HCT116 (cell line): ENCODE measurements at regions not wholly inside any gene's neighbourhood (a gene's known extent, or its start where the extent isn't known, plus 50 kb on each side); places are given as distances from the start of the nearest gene placed in this dataset.

ENCODE experiments used
- ATAC-seq: fragments of 200-7000 bp; cut with Tn5 transposase; 2 replicates; pipeline ENCODE4 v1.9.1; 2020; ENCODE audit warnings: mild to moderate bottlenecking, moderate library complexity
- BruUV-seq: library from RNA; stranded (reverse); fragments of 400-500 nt; replicated peaks from 2 replicates; lab custom pipeline; 2021; lab: Mats Ljungman, UMichigan
- CTCF ChIA-PET: fragments of 300-600 bp; sonication (Branson Sonifier 250); formaldehyde crosslinking; loops from one replicate; lab custom pipeline; 2021; ENCODE audit warnings: antibody characterized with exemption; lab: Charles Lee
- POLR2A ChIA-PET: fragments of 300-600, 350-600 bp; sonication (Branson Sonifier 250); formaldehyde crosslinking; loops from one replicate; lab custom pipeline; 2021; ENCODE audit warnings: antibody characterized with exemption; lab: Charles Lee
- RAD21 ChIA-PET, 2 experiments: fragments of 300-600 bp; sonication (Branson Sonifier 250); formaldehyde crosslinking; loops; one replicate each; lab custom pipeline; 2023; ENCODE audit warnings: low total read pairs in 2 of 2; ENCODE audit not compliant: uncharacterized antibody in 2 of 2, unreplicated experiment in 2 of 2, low non-redundant PET in 1 of 2; lab: Charles Lee
- DNase-seq: peaks from one replicate; pipeline ENCODE4 v3.0.0-alpha.2; 2010; ENCODE audit warnings: low read depth, low spot score
- H2AFZ ChIP-seq: fragments of 200-600 bp; shearing (Covaris generic), sonication (generic); 2 replicates; pipeline ENCODE4 v1.6.1; 2017; ENCODE audit warnings: low read depth, mixed run types, mixed read lengths, antibody characterized with exemption, low read length; ENCODE audit not compliant: poor library complexity, severe bottlenecking
- H3K27ac ChIP-seq: 2 replicates; pipeline ENCODE4 v1.5.1; 2012; ENCODE audit warnings: low read depth, low read length
- H3K27me3 ChIP-seq: fragments of 200-600 bp; sonication (generic); 2 replicates; pipeline ENCODE4 v1.6.1; 2016; ENCODE audit warnings: mixed run types, low read length, mixed read lengths; ENCODE audit not compliant: insufficient read depth
- H3K36me3 ChIP-seq, 2 experiments: fragments of 200-500 bp in 1 of 2; fragments of 200-600 bp in 1 of 2; sonication (Bioruptor generic) in 1 of 2; sonication (generic) in 1 of 2; 2 replicates each; pipeline versions ENCODE4 v1.5.1 to v1.6.1; 2014 to 2016; ENCODE audit warnings: low read length in 2 of 2, inconsistent platforms in 1 of 2, mixed read lengths in 1 of 2, mixed run types in 1 of 2; ENCODE audit not compliant: insufficient read depth in 2 of 2, control insufficient read depth in 1 of 2
- H3K4me1 ChIP-seq, 2 experiments: fragments of 200-600 bp in 1 of 2; sonication (generic) in 1 of 2; 2 replicates each; pipeline versions ENCODE4 v1.5.1 to v1.6.1; 2012 to 2017; ENCODE audit warnings: low read length in 2 of 2, inconsistent platforms in 1 of 2, mild to moderate bottlenecking in 1 of 2, mixed read lengths in 1 of 2, mixed run types in 1 of 2, moderate library complexity in 1 of 2; ENCODE audit not compliant: insufficient read depth in 2 of 2, control insufficient read depth in 1 of 2
- H3K4me2 ChIP-seq: fragments of 200-600 bp; sonication (generic); 2 replicates; pipeline ENCODE4 v1.6.1; 2017; ENCODE audit warnings: mixed run types, low read length, mixed read lengths
- H3K4me3 ChIP-seq, 2 experiments: fragments of 200-600 bp in 1 of 2; sonication (generic) in 1 of 2; replicated peaks in 1 of 2; 2 replicates each; pipeline ENCODE4 v1.5.1; 2011 to 2016; ENCODE audit warnings: low read length in 2 of 2, control low read depth in 1 of 2, low read depth in 1 of 2, mild to moderate bottlenecking in 1 of 2, mixed read lengths in 1 of 2, mixed run types in 1 of 2
- H3K79me2 ChIP-seq: fragments of 200-600 bp; sonication (generic); 2 replicates; pipeline ENCODE4 v1.6.1; 2017; ENCODE audit warnings: mild to moderate bottlenecking, mixed run types, low read length, moderate library complexity, mixed read lengths; ENCODE audit not compliant: insufficient read depth
- H3K9ac ChIP-seq: fragments of 200-600 bp; sonication (generic); 2 replicates; pipeline ENCODE4 v1.6.1; 2016; ENCODE audit warnings: low read length, mixed read lengths
- H3K9me2 ChIP-seq: fragments of 200-600 bp; sonication (generic), shearing (Covaris generic); 2 replicates; pipeline ENCODE4 v1.6.1; 2017; ENCODE audit warnings: mixed run types, mild to moderate bottlenecking, moderate library complexity; ENCODE audit not compliant: insufficient read depth
- H3K9me3 ChIP-seq, 2 experiments: fragments of 200-500 bp in 1 of 2; fragments of 200-600 bp in 1 of 2; sonication (Bioruptor generic) in 1 of 2; sonication (generic) in 1 of 2; 2 replicates each; pipeline ENCODE4 v1.6.1; 2014 to 2017; ENCODE audit warnings: low read length in 2 of 2, mixed read lengths in 2 of 2, inconsistent platforms in 1 of 2, low read depth in 1 of 2, mild to moderate bottlenecking in 1 of 2, mixed run types in 1 of 2, moderate library complexity in 1 of 2; ENCODE audit not compliant: control insufficient read depth in 1 of 2, insufficient read depth in 1 of 2
- H4K20me1 ChIP-seq: fragments of 200-600 bp; sonication (generic), shearing (Covaris generic); 2 replicates; pipeline ENCODE4 v1.6.1; 2017; ENCODE audit warnings: mixed run types, mild to moderate bottlenecking, moderate library complexity; ENCODE audit not compliant: insufficient read depth
- EGR1 ChIP-seq: IDR thresholded peaks from 2 replicates; pipeline ENCODE4 v1.6.1; 2012; ENCODE audit warnings: low read depth
- ELF1 ChIP-seq: IDR thresholded peaks from 2 replicates; pipeline ENCODE4 v1.6.1; 2012; ENCODE audit warnings: low read depth, borderline replicate concordance
- EZH2 ChIP-seq: fragments of 200-600 bp; sonication (generic); IDR thresholded peaks from 2 replicates; pipeline ENCODE4 v1.6.1; 2017; ENCODE audit warnings: antibody characterized with exemption, mixed run types
- FOSL1 ChIP-seq: IDR thresholded peaks from 2 replicates; pipeline ENCODE4 v1.6.1; 2012; ENCODE audit warnings: low read depth
- JUND ChIP-seq: IDR thresholded peaks from 2 replicates; pipeline ENCODE4 v1.6.1; 2012
- POLR2A ChIP-seq: IDR thresholded peaks from 2 replicates; pipeline ENCODE4 v1.7.0; 2011; ENCODE audit warnings: borderline replicate concordance; ENCODE audit not compliant: insufficient read depth, insufficient read length; ENCODE audit errors: extremely low read depth
- POLR2AphosphoS5 ChIP-seq: IDR thresholded peaks from 2 replicates; pipeline ENCODE4 v1.6.1; 2011; ENCODE audit warnings: mild to moderate bottlenecking, low read depth, low read length, moderate library complexity
- RAD21 ChIP-seq: IDR thresholded peaks from 2 replicates; pipeline ENCODE4 v1.6.1; 2012; ENCODE audit warnings: low read depth, mild to moderate bottlenecking
- SIN3A ChIP-seq: IDR thresholded peaks from 2 replicates; pipeline ENCODE4 v1.6.1; 2012; ENCODE audit warnings: low read depth
- SP1 ChIP-seq: IDR thresholded peaks from 2 replicates; pipeline ENCODE4 v1.6.1; 2012; ENCODE audit warnings: low read depth
- SRF ChIP-seq: IDR thresholded peaks from 2 replicates; pipeline ENCODE4 v1.6.1; 2012; ENCODE audit warnings: low read depth
- TCF7L2 ChIP-seq: IDR thresholded peaks from 2 replicates; pipeline ENCODE4 v1.7.0; 2011; ENCODE audit warnings: borderline replicate concordance, inconsistent platforms; ENCODE audit not compliant: insufficient read depth, insufficient read length; ENCODE audit errors: extremely low read depth
- YY1 ChIP-seq: IDR thresholded peaks from 2 replicates; pipeline ENCODE4 v1.6.1; 2011; ENCODE audit warnings: low read length, low read depth, moderate library complexity, mild to moderate bottlenecking; ENCODE audit not compliant: insufficient replicate concordance; ENCODE audit errors: extremely low read depth
- ZFX ChIP-seq: fragments of 450-650 bp; IDR thresholded peaks from 2 replicates; pipeline ENCODE4 v1.6.1; 2017
- ZNF274 ChIP-seq: fragments of 200-500 bp; sonication (Bioruptor generic); IDR thresholded peaks from 2 replicates; pipeline ENCODE4 v1.6.1; 2014; ENCODE audit warnings: mild to moderate bottlenecking, low read depth, low read length, inconsistent platforms
- intact Hi-C: fragments of 100-400 bp; cut with micrococcal nuclease; formaldehyde crosslinking; loops from 2 replicates; pipeline ENCODE4 v1.10.0; 2022
- TF ChIP-seq, protein P1 (sequence below): IDR thresholded peaks from 2 replicates; pipeline ENCODE4 v1.6.1; 2012
- TF ChIP-seq, protein P2 (sequence below), 3 experiments: fragments of 200-600 bp in 1 of 3; sonication (generic) in 1 of 3; IDR thresholded peaks in 2 of 3; conservative IDR thresholded peaks in 1 of 3; 2 replicates each; pipeline ENCODE4 v1.5.1; 2012 to 2017; ENCODE audit warnings: low read depth in 2 of 3, low read length in 2 of 3, antibody characterized with exemption in 1 of 3, borderline replicate concordance in 1 of 3, control low read depth in 1 of 3, mild to moderate bottlenecking in 1 of 3, mixed read lengths in 1 of 3, mixed run types in 1 of 3, moderate library complexity in 1 of 3; ENCODE audit not compliant: insufficient read depth in 1 of 3
- TF ChIP-seq, protein P3 (sequence below): IDR thresholded peaks from 2 replicates; pipeline ENCODE4 v1.6.1; 2012
- TF ChIP-seq, protein P4 (sequence below): IDR thresholded peaks from 2 replicates; pipeline ENCODE4 v1.6.1; 2012; ENCODE audit warnings: low read depth
- TF ChIP-seq, protein P5 (sequence below): IDR thresholded peaks from 2 replicates; pipeline ENCODE4 v1.6.1; 2011; ENCODE audit warnings: mild to moderate bottlenecking, low read length, moderate library complexity; ENCODE audit not compliant: insufficient replicate concordance; ENCODE audit errors: extremely low read depth

DNA sequence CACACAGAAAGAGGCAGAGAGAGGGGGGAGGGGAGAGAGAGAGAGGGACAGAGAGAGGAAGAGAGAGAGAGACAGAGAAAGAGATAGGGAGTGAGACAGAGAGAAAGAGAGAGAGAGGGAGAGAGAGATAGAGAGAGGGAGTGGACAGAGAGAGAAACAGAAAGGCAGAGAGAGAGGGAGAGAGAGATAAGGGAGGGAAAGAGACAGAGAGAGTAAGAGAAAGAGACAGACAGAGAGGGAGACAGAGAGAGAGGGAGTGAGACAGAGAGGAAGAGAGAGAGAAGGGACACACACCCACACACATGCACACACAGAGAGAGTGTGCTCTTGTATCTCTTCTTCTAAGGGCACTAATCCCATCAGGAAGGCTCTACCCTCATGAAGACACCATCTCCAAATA lies 103.2 kb upstream of the ESRRB start:
- DNase-seq (no peak), ATAC-seq (no peak)
- H3K27ac ChIP-seq, result no peak overlapping the region
- no peaks in the 10 kb centered on the region for H4K20me1 ChIP-seq
- no peaks in the 10 kb centered on the region for H3K36me3 ChIP-seq
- no peaks in the 10 kb centered on the region for H3K9me3 ChIP-seq
- H3K79me2 ChIP-seq, result no peaks in the 10 kb centered on the region
- intact Hi-C loops, result no loop called here
- H3K4me2 ChIP-seq, result no peak overlapping the region
- H3K4me3 ChIP-seq, result no peak overlapping the region
- H3K4me1 ChIP-seq, result no peaks in the 10 kb centered on the region
- RAD21 ChIA-PET, result no interaction called here
- TF ChIP-seq ELF1 (no peak), POLR2AphosphoS5 (no peak), ZFX (no peak), FOSL1 (no peak), ZNF274 (no peak), POLR2A (no peak), EZH2 (no peak), TCF7L2 (no peak), EGR1 (no peak), RAD21 (no peak), SP1 (no peak), YY1 (no peak), SRF (no peak), JUND (no peak), SIN3A (no peak)
- TF ChIP-seq, protein P1, sequence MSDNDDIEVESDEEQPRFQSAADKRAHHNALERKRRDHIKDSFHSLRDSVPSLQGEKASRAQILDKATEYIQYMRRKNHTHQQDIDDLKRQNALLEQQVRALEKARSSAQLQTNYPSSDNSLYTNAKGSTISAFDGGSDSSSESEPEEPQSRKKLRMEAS, result no peak
- TF ChIP-seq, protein P2, sequence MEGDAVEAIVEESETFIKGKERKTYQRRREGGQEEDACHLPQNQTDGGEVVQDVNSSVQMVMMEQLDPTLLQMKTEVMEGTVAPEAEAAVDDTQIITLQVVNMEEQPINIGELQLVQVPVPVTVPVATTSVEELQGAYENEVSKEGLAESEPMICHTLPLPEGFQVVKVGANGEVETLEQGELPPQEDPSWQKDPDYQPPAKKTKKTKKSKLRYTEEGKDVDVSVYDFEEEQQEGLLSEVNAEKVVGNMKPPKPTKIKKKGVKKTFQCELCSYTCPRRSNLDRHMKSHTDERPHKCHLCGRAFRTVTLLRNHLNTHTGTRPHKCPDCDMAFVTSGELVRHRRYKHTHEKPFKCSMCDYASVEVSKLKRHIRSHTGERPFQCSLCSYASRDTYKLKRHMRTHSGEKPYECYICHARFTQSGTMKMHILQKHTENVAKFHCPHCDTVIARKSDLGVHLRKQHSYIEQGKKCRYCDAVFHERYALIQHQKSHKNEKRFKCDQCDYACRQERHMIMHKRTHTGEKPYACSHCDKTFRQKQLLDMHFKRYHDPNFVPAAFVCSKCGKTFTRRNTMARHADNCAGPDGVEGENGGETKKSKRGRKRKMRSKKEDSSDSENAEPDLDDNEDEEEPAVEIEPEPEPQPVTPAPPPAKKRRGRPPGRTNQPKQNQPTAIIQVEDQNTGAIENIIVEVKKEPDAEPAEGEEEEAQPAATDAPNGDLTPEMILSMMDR (IDR thresholded peaks at IDR 0.05 in 2 of 3, conservative IDR thresholded peaks at IDR 0.05 in 1 of 3; ENCODE audit: borderline replicate concordance in 1 of 3, insufficient read depth in 1 of 3, low read depth in 2 of 3, low read length in 2 of 3), result no peak
- TF ChIP-seq, protein P3, sequence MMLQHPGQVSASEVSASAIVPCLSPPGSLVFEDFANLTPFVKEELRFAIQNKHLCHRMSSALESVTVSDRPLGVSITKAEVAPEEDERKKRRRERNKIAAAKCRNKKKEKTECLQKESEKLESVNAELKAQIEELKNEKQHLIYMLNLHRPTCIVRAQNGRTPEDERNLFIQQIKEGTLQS, result no peak
- TF ChIP-seq, protein P4, sequence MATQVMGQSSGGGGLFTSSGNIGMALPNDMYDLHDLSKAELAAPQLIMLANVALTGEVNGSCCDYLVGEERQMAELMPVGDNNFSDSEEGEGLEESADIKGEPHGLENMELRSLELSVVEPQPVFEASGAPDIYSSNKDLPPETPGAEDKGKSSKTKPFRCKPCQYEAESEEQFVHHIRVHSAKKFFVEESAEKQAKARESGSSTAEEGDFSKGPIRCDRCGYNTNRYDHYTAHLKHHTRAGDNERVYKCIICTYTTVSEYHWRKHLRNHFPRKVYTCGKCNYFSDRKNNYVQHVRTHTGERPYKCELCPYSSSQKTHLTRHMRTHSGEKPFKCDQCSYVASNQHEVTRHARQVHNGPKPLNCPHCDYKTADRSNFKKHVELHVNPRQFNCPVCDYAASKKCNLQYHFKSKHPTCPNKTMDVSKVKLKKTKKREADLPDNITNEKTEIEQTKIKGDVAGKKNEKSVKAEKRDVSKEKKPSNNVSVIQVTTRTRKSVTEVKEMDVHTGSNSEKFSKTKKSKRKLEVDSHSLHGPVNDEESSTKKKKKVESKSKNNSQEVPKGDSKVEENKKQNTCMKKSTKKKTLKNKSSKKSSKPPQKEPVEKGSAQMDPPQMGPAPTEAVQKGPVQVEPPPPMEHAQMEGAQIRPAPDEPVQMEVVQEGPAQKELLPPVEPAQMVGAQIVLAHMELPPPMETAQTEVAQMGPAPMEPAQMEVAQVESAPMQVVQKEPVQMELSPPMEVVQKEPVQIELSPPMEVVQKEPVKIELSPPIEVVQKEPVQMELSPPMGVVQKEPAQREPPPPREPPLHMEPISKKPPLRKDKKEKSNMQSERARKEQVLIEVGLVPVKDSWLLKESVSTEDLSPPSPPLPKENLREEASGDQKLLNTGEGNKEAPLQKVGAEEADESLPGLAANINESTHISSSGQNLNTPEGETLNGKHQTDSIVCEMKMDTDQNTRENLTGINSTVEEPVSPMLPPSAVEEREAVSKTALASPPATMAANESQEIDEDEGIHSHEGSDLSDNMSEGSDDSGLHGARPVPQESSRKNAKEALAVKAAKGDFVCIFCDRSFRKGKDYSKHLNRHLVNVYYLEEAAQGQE, result no peak
- TF ChIP-seq, protein P5, sequence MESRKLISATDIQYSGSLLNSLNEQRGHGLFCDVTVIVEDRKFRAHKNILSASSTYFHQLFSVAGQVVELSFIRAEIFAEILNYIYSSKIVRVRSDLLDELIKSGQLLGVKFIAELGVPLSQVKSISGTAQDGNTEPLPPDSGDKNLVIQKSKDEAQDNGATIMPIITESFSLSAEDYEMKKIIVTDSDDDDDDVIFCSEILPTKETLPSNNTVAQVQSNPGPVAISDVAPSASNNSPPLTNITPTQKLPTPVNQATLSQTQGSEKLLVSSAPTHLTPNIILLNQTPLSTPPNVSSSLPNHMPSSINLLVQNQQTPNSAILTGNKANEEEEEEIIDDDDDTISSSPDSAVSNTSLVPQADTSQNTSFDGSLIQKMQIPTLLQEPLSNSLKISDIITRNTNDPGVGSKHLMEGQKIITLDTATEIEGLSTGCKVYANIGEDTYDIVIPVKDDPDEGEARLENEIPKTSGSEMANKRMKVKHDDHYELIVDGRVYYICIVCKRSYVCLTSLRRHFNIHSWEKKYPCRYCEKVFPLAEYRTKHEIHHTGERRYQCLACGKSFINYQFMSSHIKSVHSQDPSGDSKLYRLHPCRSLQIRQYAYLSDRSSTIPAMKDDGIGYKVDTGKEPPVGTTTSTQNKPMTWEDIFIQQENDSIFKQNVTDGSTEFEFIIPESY, result no peak
- H3K9me2 ChIP-seq, result no peaks in the 10 kb centered on the region
- no peak overlapping the region for H2AFZ ChIP-seq
- H3K27me3 ChIP-seq, result peaks cover 13% of the 10 kb centered on the region; the same call in 1 of the 2 replicates
- H3K9ac ChIP-seq, result no peak overlapping the region
- POLR2A ChIA-PET, result no interaction called here
- BruUV-seq, result no TSS peak
- CTCF ChIA-PET, result no interaction called here
